HepG2 (cell line): ENCODE measurements at regions not wholly inside any gene's neighbourhood (a gene's known extent, or its start where the extent isn't known, plus 50 kb on each side); places are given as distances from the start of the nearest gene placed in this dataset.

ENCODE experiments used
- BCL6 ChIP-seq: IDR thresholded peaks from 2 replicates; pipeline ENCODE4 v1.6.1; 2016; ENCODE audit warnings: missing genetic modification reagents, missing compliant biosample characterization
- CENPBD1 ChIP-seq: sonication (generic); formaldehyde crosslinking; IDR thresholded peaks from 2 replicates; pipeline ENCODE4 v1.8.0; 2022; ENCODE audit warnings: missing genetic modification reagents, low read depth, mild to moderate bottlenecking, borderline replicate concordance
- CHD4 ChIP-seq: fragments of 200-600 bp; sonication (generic); IDR thresholded peaks from 2 replicates; pipeline ENCODE4 v1.7.0; 2017; ENCODE audit warnings: mild to moderate bottlenecking, low read length, borderline replicate concordance
- DMAP1 ChIP-seq: IDR thresholded peaks from 2 replicates; pipeline ENCODE4 v1.6.1; 2016
- FOXC1 ChIP-seq: sonication (generic); formaldehyde crosslinking; IDR thresholded peaks from 2 replicates; pipeline ENCODE4 v1.8.0; 2022; ENCODE audit warnings: mild to moderate bottlenecking, missing genetic modification reagents, borderline replicate concordance
- HMG20B ChIP-seq: conservative IDR thresholded peaks from 2 replicates; pipeline ENCODE4 v1.6.1; 2016; ENCODE audit warnings: missing genetic modification reagents, missing compliant biosample characterization
- MAX ChIP-seq: IDR thresholded peaks from 2 replicates; pipeline ENCODE4 v1.6.1; 2012; ENCODE audit warnings: inconsistent platforms
- PAXIP1 ChIP-seq: sonication (generic); formaldehyde crosslinking; conservative IDR thresholded peaks from 2 replicates; pipeline ENCODE4 v1.4.0; 2020; ENCODE audit warnings: mild to moderate bottlenecking, missing genetic modification reagents, moderate library complexity
- RARA ChIP-seq: IDR thresholded peaks from 2 replicates; pipeline ENCODE4 v1.6.1; 2016; ENCODE audit warnings: missing genetic modification reagents, missing compliant biosample characterization
- RARG ChIP-seq: sonication (generic); formaldehyde crosslinking; IDR thresholded peaks from 2 replicates; pipeline ENCODE4 v1.4.0; 2020; ENCODE audit warnings: low read depth, mild to moderate bottlenecking, missing genetic modification reagents
- RBM22 ChIP-seq: fragments of 200-400 bp; formaldehyde crosslinking; optimal IDR thresholded peaks from 2 replicates; pipeline ENCODE3; 2017; ENCODE audit warnings: mild to moderate bottlenecking, low read length, moderate library complexity
- SIN3B ChIP-seq: fragments of 150-350 bp; IDR thresholded peaks from 2 replicates; pipeline ENCODE4 v1.6.1; 2014; ENCODE audit warnings: low read length
- ZBTB42 ChIP-seq: sonication (generic); formaldehyde crosslinking; IDR thresholded peaks from 2 replicates; pipeline ENCODE4 v1.5.0; 2020; ENCODE audit warnings: mild to moderate bottlenecking, missing genetic modification reagents
- ZFY ChIP-seq: sonication (generic); formaldehyde crosslinking; IDR thresholded peaks from 2 replicates; pipeline ENCODE4 v1.4.0; 2020; ENCODE audit warnings: missing genetic modification reagents
- ZMYM4 ChIP-seq: sonication (generic); formaldehyde crosslinking; IDR thresholded peaks from 2 replicates; pipeline ENCODE4 v1.8.1; 2023; ENCODE audit warnings: mild to moderate bottlenecking, missing genetic modification reagents
- ZNF20 ChIP-seq: sonication (generic); formaldehyde crosslinking; IDR thresholded peaks from 2 replicates; pipeline ENCODE4 v1.4.0; 2020; ENCODE audit warnings: mild to moderate bottlenecking, moderate library complexity, missing genetic modification reagents
- ZNF205 ChIP-seq: IDR thresholded peaks from 2 replicates; pipeline ENCODE4 v1.6.1; 2018; ENCODE audit warnings: missing biosample characterization, missing genetic modification reagents
- ZNF33A ChIP-seq: sonication (generic); formaldehyde crosslinking; IDR thresholded peaks from 2 replicates; pipeline ENCODE4 v1.5.1; 2020; ENCODE audit warnings: missing genetic modification reagents, mild to moderate bottlenecking, moderate library complexity, borderline replicate concordance
- ZNF574 ChIP-seq: sonication (generic); formaldehyde crosslinking; IDR thresholded peaks from 2 replicates; pipeline ENCODE4 v1.4.0; 2020; ENCODE audit warnings: missing genetic modification reagents
- ZNF660 ChIP-seq: sonication (generic); formaldehyde crosslinking; IDR thresholded peaks from 2 replicates; pipeline ENCODE4 v1.5.1; 2020; ENCODE audit warnings: mild to moderate bottlenecking, low read depth, missing genetic modification reagents, borderline replicate concordance
- ZNF775 ChIP-seq: sonication (generic); formaldehyde crosslinking; IDR thresholded peaks from 2 replicates; pipeline ENCODE4 v1.4.0; 2020; ENCODE audit warnings: missing genetic modification reagents, mild to moderate bottlenecking, moderate library complexity, borderline replicate concordance
- ZUFSP ChIP-seq: sonication (generic); formaldehyde crosslinking; IDR thresholded peaks from 2 replicates; pipeline ENCODE4 v1.9.0; 2021; ENCODE audit warnings: missing genetic modification reagents, mild to moderate bottlenecking, borderline replicate concordance

- no peak for TF ChIP-seq ZNF775
- TF ChIP-seq MAX = 0 out of 2 replicates have a peak, but pooled peaks have one; percentile 37
- TF ChIP-seq ZFY (CRISPR knock-in tag) = no peak
- TF ChIP-seq ZNF33A = 0 out of 2 replicates have a peak, but pooled peaks have one; percentile 52
- TF ChIP-seq RARA = peak; percentile 88
- TF ChIP-seq RBM22 = no peak
- TF ChIP-seq HMG20B (CRISPR knock-in tag) = peak; percentile 89
- no peak for TF ChIP-seq RARG
- TF ChIP-seq FOXC1 = no peak
- peak; percentile 84 for TF ChIP-seq BCL6 (CRISPR knock-in tag)
- no peak for TF ChIP-seq CHD4
- TF ChIP-seq SIN3B = no peak
- TF ChIP-seq CENPBD1 = no peak
- peak; percentile 40; the same call in 1 of the 2 replicates for TF ChIP-seq DMAP1 (CRISPR knock-in tag)
- TF ChIP-seq ZMYM4 (CRISPR knock-in tag) = peak; percentile 86
- TF ChIP-seq ZUFSP (CRISPR knock-in tag) = no peak
- TF ChIP-seq ZBTB42 (CRISPR knock-in tag) = no peak
- peak; percentile 61; the same call in 1 of the 2 replicates for TF ChIP-seq ZNF205 (CRISPR knock-in tag)
- no peak for TF ChIP-seq ZNF20
- TF ChIP-seq ZNF660 (CRISPR knock-in tag) = no peak
- TF ChIP-seq PAXIP1 = peak; percentile 89
- TF ChIP-seq ZNF574 = peak; percentile 19; the same call in 1 of the 2 replicates
Observed at GRCh38 chr2:118477111-118477862, 370.2 kb downstream of the EN1 start (continued).
